Transverse colon (tissue), 4 donors: ENCODE measurements at regions not wholly inside any gene's neighbourhood (a gene's known extent, or its start where the extent isn't known, plus 50 kb on each side); places are given as distances from the start of the nearest gene placed in this dataset.

Experiments
- CTCF ChIP-seq, 5 experiments: fragments of 200-600 bp in 3 of 5; fragments of 450-650 bp in 2 of 5; sonication (generic) in 3 of 5; IDR thresholded peaks; 1 replicate in 2 of 5; 2 replicates in 3 of 5; pipeline ENCODE4 v1.5.1; 2016 to 2017; ENCODE audit warnings: antibody characterized with exemption in 5 of 5, inconsistent platforms in 3 of 5, mild to moderate bottlenecking in 2 of 5, moderate library complexity in 1 of 5
- POLR2AphosphoS5 ChIP-seq, 3 donors: sonication (generic); formaldehyde crosslinking; IDR thresholded peaks; one replicate each; pipeline ENCODE4 v1.6.1; 2016; ENCODE audit warnings: antibody characterized with exemption in 3 of 3

DNA sequence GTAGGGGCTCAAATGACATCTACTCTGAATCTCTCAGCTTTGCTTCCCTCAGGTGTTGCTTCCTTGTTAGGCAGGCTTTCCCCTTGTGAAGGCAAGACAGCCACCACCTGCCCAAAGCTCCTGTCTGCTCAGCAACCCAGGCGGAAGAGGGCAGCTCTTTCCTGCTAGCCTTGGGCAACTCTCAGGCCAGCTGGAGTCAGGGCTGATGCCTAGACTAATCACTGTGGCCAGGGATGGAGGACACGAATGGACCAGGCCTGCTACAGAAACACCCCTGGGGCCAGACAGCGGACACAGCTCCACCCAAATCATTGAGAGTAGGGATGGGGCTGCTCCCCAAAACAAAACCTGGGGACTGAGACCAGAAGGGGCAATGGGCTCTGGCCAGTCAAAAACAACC lies 138.0 kb downstream of the MTX3 start:
- TF ChIP-seq CTCF (IDR thresholded peaks at IDR 0.05) (no peak), POLR2AphosphoS5 (IDR thresholded peaks at IDR 0.05) (no peak)
